HG03095 (cell line): ENCODE measurements at regions not wholly inside any gene's neighbourhood (a gene's known extent, or its start where the extent isn't known, plus 50 kb on each side); places are given as distances from the start of the nearest gene placed in this dataset.
"Not testable (repeated sequence)": the region's sequence is repeated elsewhere in the genome, so short reads cannot be mapped to it uniquely, and the experiment has no call there.

Experiments
- ATAC-seq: cut with Tn5 transposase; IDR thresholded peaks from one replicate; pipeline ENCODE4 v1.9.1; 2021; ENCODE audit warnings: moderate library complexity; ENCODE audit not compliant: unreplicated experiment

- not testable (repeated sequence) for ATAC-seq
Measured at GRCh38 chr11:38595359-38596016, 1997.5 kb upstream of the RAG2 start.

GRCh38 chr11:38594895-38595294 lies 1996.9 kb upstream of the RAG2 start:
- ATAC-seq, result no peak

- no peak for ATAC-seq
Measured at GRCh38 chr11:38593649-38594048, 1995.6 kb upstream of the RAG2 start.

- ATAC-seq, result no peak
Measured at GRCh38 chr11:38582756-38583155, 1984.7 kb upstream of the RAG2 start.

- no peak for ATAC-seq
Measured at GRCh38 chr11:38582151-38582550, 1984.1 kb upstream of the RAG2 start.

GRCh38 chr11:38577769-38578168 lies 1979.7 kb upstream of the RAG2 start:
- ATAC-seq, result no peak

GRCh38 chr11:38562562-38562961 lies 1964.5 kb upstream of the RAG2 start:
- ATAC-seq, result no peak

GRCh38 chr11:38553148-38553547 lies 1955.1 kb upstream of the RAG2 start:
- no peak for ATAC-seq

- ATAC-seq, result no peak
Measured at GRCh38 chr11:38547462-38547861, 1949.4 kb upstream of the RAG2 start.

GRCh38 chr11:38543986-38544385 lies 1946.0 kb upstream of the RAG2 start:
- no peak for ATAC-seq

GRCh38 chr11:38543311-38543710 lies 1945.3 kb upstream of the RAG2 start:
- no peak for ATAC-seq

- no peak for ATAC-seq
Measured at GRCh38 chr11:38538866-38539680, 1941.0 kb upstream of the RAG2 start.

GRCh38 chr11:38530226-38530625 lies 1932.2 kb upstream of the RAG2 start:
- ATAC-seq, result no peak

- ATAC-seq, result no peak
Measured at GRCh38 chr11:38524945-38525344, 1926.9 kb upstream of the RAG2 start.

- ATAC-seq, result no peak
Measured at GRCh38 chr11:38517991-38518390, 1920.0 kb upstream of the RAG2 start.

- not testable (repeated sequence) for ATAC-seq
Measured at GRCh38 chr11:38512830-38513229, 1914.8 kb upstream of the RAG2 start.

- ATAC-seq, result no peak
Measured at GRCh38 chr11:38510041-38510440, 1912.0 kb upstream of the RAG2 start.

- no peak for ATAC-seq
Measured at GRCh38 chr11:38503876-38504275, 1905.8 kb upstream of the RAG2 start.

GRCh38 chr11:38498721-38499120 lies 1900.7 kb upstream of the RAG2 start:
- no peak for ATAC-seq

- no peak for ATAC-seq
Measured at GRCh38 chr11:38491986-38492385, 1894.0 kb upstream of the RAG2 start.

- ATAC-seq, result no peak
Measured at GRCh38 chr11:38481391-38481790, 1883.4 kb upstream of the RAG2 start.

- ATAC-seq, result no peak
Measured at GRCh38 chr11:38476808-38477575, 1879.0 kb upstream of the RAG2 start.
